Lung (tissue), 11 donors: ENCODE measurements at regions not wholly inside any gene's neighbourhood (a gene's known extent, or its start where the extent isn't known, plus 50 kb on each side); places are given as distances from the start of the nearest gene placed in this dataset.

ENCODE experiments used
- ATAC-seq: fragments of 200-7000 bp; cut with Tn5 transposase; one replicate; pipeline ENCODE4 v1.9.1; 2020; ENCODE audit warnings: moderate number of reproducible peaks; ENCODE audit not compliant: insufficient read depth, low FRiP score
- DNase-seq, 3 donors: peaks; one replicate each; pipeline ENCODE4 v3.0.0-alpha.2; 2013 to 2017
- H3K27ac ChIP-seq, 2 donors: one replicate each; pipeline ENCODE4 v1.5.1; 2013; ENCODE audit warnings: mild to moderate bottlenecking in 2 of 2, moderate library complexity in 2 of 2, control low read depth in 1 of 2, inconsistent platforms in 1 of 2, low read depth in 1 of 2, low read length in 1 of 2
- H3K27me3 ChIP-seq, 3 donors: one replicate each; pipeline ENCODE4 v1.5.1; 2013; ENCODE audit warnings: low read length in 2 of 3; ENCODE audit not compliant: control insufficient read depth in 3 of 3, insufficient read depth in 3 of 3
- H3K36me3 ChIP-seq, 4 donors: one replicate each; pipeline ENCODE4 v1.5.1; 2013; ENCODE audit warnings: low read length in 4 of 4, mild to moderate bottlenecking in 1 of 4, moderate library complexity in 1 of 4; ENCODE audit not compliant: control insufficient read depth in 4 of 4, insufficient read depth in 4 of 4
- H3K4me1 ChIP-seq, 5 donors: one replicate each; pipeline ENCODE4 v1.5.1; 2013; ENCODE audit warnings: low read length in 5 of 5, mild to moderate bottlenecking in 2 of 5, moderate library complexity in 1 of 5; ENCODE audit not compliant: control insufficient read depth in 5 of 5, insufficient read depth in 5 of 5
- H3K4me3 ChIP-seq: one replicate; pipeline ENCODE4 v1.5.1; 2013; ENCODE audit warnings: mild to moderate bottlenecking, control low read depth, moderate library complexity
- H3K9ac ChIP-seq, 2 donors: one replicate each; pipeline ENCODE4 v1.5.1; 2013; ENCODE audit warnings: low read length in 2 of 2, control low read depth in 1 of 2; ENCODE audit not compliant: insufficient read depth in 1 of 2
- H3K9me3 ChIP-seq, 4 donors: one replicate each; pipeline ENCODE4 v1.5.1; 2013; ENCODE audit warnings: low read length in 3 of 4, mild to moderate bottlenecking in 1 of 4, moderate library complexity in 1 of 4; ENCODE audit not compliant: control insufficient read depth in 4 of 4, insufficient read depth in 3 of 4
- CTCF ChIP-seq: IDR thresholded peaks from 2 replicates; pipeline ENCODE4 v1.5.1; 2012; ENCODE audit warnings: mild to moderate bottlenecking; ENCODE audit errors: control extremely low read depth, extremely low read depth
- WGBS, 2 donors: extraction: QIAGEN DNeasy Blood & Tissue Kit; methylation state at CpG; one replicate each; pipeline ENCODE4 v1.1.7; 2013; 5-methylcytosine and 5-hydroxymethylcytosine counted together
- donor health status: control.
- donor health status: control.
- donor health status: Bipolar disorder and iron deficiency.
- donor health status: healthy.
- donor health status: DM: yes; HTN: yes; CAD: no.

DNA sequence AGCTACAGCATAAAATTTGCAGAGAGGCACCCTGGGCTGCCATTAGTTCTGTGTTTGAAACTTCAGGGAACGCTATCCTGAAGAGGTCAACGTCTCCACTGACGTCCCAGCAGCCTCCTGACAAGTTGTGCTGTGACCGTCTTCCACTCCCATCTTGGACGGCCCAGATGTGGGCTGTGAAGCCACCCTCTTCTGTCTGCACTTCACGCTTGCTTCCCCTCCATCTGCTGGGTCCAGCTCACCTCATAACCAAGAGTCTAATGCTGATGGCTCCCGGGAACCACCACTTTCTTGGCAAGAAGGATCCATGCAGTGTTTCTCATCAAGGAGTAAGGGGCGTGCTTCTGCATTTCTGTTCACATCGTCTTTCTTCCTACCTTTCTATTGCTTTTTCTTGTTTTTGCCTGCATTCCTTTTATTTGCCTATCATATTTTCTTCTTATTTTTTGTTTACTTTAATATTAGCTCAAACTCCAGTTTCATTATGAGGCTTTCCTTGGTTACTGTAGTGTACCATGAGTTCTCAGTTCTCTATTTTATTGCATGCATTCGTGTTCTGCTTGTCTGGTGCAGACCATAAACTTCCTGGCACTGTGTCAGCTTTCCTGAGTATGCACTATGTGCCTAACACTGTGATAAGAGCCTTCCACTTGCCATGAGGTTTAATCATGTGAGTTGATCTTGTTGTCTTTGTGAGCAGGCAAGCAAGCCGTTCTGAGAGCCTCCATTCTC, 631.8 kb upstream of the RAB6C start:
- WGBS, 2 donors, result 74 to 75% methylated on average over 11 of the region's 11 CpGs
- Histone ChIP-seq H3K27me3 (peaks cover 0 to 5% (median 0%) of the 10 kb centered on the region in 3 donors), H3K27ac (no peak overlapping the region), H3K4me1 (no peaks in the 10 kb centered on the region), H3K4me3 (no peak overlapping the region), H3K36me3 (no peaks in the 10 kb centered on the region), H3K9me3 (no peaks in the 10 kb centered on the region), H3K9ac (no peak overlapping the region)
- DNase-seq, result peak in 1 of 3 donors; percentile 8
- no peak for ATAC-seq
- TF ChIP-seq CTCF, result no peak

DNA sequence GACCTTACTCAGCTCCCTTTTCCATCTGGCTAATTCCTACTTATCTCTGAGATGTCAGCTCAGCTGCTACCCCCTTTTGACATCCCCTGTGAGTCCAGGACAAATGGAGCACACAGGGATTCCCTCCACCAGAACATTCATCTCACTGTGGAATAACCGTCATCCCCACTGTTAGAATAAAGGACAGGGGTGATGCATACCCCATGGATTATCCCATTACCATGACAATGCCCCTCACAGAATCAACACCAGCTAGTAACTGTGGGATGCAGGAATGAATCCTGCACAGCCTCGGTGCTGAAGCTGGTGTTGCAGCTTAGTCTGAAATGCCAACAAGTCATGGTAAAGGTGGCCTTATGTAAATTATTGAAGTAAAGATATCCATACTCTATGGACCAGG, 624.8 kb upstream of the RAB6C start:
- H3K4me3 ChIP-seq, result no peak overlapping the region
- ATAC-seq (no peak), DNase-seq (no peak)
- no peaks in the 10 kb centered on the region for H3K36me3 ChIP-seq
- H3K4me1 ChIP-seq, result no peaks in the 10 kb centered on the region
- no peak overlapping the region for H3K9ac ChIP-seq
- H3K27ac ChIP-seq, result no peak overlapping the region
- no peaks in the 10 kb centered on the region for H3K27me3 ChIP-seq
- TF ChIP-seq CTCF, result no peak
- H3K9me3 ChIP-seq, result peaks cover 0 to 3% (median 0%) of the 10 kb centered on the region in 4 donors
- 71 to 72% methylated on average over 2 of the region's 2 CpGs for WGBS, 2 donors

- no peak for TF ChIP-seq CTCF
- Histone ChIP-seq H3K4me1 (no peaks in the 10 kb centered on the region), H3K4me3 (no peak overlapping the region), H3K27ac (no peak overlapping the region), H3K36me3 (no peaks in the 10 kb centered on the region), H3K27me3 (no peaks in the 10 kb centered on the region), H3K9me3 (peaks cover 0 to 5% (median 0%) of the 10 kb centered on the region in 4 donors), H3K9ac (no peak overlapping the region)
- DNase-seq (no peak), ATAC-seq (no peak)
- WGBS, 2 donors, result 89% methylated on average over 3 of the region's 3 CpGs
These were observed 617.8 kb upstream of the RAB6C start for GRCh38 chr2:129361688-129362087.

DNA sequence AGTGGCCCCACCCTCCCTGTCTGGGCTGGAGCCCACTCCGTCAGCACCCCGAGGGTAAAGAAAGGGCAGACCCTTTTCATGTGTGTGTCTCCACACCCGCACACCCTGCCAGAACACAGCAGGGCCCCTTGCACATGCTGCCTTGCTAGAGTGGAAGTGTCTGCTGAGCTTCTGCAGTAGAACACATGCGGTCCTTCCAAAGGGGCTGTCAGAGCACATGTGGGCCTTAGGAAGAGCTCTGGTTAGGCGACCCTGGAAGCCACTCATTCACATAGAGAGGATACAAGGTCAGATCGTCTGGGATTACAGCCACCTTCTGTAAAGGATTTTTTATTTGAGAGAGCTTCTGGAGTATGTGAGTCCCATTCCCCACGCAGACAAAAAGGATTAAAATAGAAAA, 613.2 kb upstream of the RAB6C start:
- WGBS, 2 donors, result 80 to 84% methylated on average over 7 of the region's 7 CpGs
- no peak overlapping the region for H3K9ac ChIP-seq
- H3K27me3 ChIP-seq, result no peaks in the 10 kb centered on the region
- H3K4me1 ChIP-seq, result no peaks in the 10 kb centered on the region
- H3K9me3 ChIP-seq, result peaks cover 0 to 2% (median 0%) of the 10 kb centered on the region in 4 donors
- no peak for ATAC-seq
- no peak overlapping the region for H3K4me3 ChIP-seq
- no peak overlapping the region for H3K27ac ChIP-seq
- no peaks in the 10 kb centered on the region for H3K36me3 ChIP-seq
- no peak for DNase-seq
- no peak for TF ChIP-seq CTCF
